Stimulated activated CD8-positive, alpha-beta memory T cell treated with anti-CD3 and anti-CD28 coated beads, Interleukin-2, amount 100 ng/mL, for 48 hours (primary cell): ENCODE measurements at regions not wholly inside any gene's neighbourhood (a gene's known extent, or its start where the extent isn't known, plus 50 kb on each side); places are given as distances from the start of the nearest gene placed in this dataset.
"Not testable (repeated sequence)": the region's sequence is repeated elsewhere in the genome, so short reads cannot be mapped to it uniquely, and the experiment has no call there.

ENCODE experiments used
- DNase-seq, 2 donors: peaks; one replicate each; pipeline ENCODE4 v3.0.0-alpha.2; 2020; ENCODE audit warnings: low read depth in 2 of 2

DNA sequence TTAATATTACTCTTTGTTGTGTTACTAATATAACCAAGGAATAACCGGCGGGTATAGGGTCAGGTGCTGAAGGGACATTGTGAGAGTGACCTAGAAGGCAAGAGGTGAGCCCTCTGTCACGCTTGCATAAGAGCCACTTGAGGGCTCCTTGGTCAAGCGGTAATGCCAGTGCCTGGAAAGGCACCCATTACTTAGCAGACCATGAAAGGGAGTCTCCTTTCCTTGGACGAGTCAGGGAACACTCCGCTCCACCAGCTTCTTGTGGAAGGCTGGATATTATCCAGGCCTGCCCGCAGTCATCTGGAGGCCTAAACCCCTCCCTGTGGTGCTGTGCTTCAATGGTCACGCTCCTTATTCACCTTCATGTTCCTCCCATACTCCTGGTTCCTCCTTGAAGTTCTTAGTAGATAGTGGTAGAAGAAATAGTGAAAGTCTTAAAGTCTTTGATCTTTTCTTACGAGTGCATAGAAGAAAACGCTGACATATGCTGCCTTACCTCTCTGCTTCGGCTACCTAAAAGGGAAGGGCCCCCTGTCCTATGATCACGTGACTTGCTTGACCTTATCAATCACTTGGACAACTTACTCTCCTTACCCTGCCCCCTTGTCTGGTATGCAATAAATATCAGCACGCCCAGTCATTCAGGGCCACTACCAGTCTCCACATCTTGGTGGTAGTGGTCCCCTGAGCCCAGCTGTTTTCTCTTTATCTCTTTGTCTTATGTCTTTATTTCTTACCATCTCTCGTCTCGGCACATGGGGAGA, 59.6 kb upstream of the DMRTB1 start:
- not testable (repeated sequence) for DNase-seq

DNA sequence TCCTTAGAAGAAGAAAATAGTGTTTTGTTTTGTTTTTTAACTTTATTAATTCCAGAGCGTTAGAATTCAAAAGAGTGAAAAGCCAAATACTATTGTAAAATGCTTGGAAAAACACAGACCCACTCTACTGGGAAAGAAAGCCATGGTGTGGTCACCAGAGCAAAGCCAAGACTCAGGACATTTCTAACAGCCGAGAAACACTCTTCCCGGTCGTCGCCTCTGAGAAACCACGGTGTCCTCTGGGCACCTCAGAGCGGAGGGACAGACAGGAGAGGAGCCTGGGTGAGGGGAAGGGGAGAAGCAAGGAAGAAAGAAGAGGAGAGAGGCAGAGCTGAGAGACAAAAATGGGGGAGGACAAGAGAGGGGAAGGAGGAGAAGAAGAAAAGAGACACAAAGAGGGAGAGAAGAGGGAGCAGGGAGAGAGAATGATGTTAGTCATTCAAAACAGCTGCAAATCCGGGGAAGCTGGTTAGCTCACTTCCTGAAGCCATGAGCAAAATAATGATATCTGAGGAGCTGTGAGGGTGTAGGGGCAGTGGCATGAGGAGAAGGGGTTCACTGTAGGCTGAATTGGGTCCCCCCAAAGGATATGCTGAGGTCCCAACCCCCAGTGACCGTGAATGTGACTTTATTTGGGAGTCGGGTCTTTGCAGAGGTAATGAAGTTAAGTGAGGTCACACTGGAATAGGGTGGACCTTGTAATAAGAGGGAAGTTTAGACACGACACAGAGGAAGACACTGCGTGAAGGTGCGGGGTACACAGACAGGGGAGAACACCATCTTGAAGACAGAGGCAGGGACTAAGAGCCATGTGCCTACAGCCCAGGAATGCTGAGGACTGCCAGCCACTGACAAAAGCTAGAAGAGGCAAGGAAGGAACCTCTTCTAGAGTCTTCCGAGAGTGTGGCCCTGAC, 58.2 kb upstream of the DMRTB1 start:
- no peak for DNase-seq

DNA sequence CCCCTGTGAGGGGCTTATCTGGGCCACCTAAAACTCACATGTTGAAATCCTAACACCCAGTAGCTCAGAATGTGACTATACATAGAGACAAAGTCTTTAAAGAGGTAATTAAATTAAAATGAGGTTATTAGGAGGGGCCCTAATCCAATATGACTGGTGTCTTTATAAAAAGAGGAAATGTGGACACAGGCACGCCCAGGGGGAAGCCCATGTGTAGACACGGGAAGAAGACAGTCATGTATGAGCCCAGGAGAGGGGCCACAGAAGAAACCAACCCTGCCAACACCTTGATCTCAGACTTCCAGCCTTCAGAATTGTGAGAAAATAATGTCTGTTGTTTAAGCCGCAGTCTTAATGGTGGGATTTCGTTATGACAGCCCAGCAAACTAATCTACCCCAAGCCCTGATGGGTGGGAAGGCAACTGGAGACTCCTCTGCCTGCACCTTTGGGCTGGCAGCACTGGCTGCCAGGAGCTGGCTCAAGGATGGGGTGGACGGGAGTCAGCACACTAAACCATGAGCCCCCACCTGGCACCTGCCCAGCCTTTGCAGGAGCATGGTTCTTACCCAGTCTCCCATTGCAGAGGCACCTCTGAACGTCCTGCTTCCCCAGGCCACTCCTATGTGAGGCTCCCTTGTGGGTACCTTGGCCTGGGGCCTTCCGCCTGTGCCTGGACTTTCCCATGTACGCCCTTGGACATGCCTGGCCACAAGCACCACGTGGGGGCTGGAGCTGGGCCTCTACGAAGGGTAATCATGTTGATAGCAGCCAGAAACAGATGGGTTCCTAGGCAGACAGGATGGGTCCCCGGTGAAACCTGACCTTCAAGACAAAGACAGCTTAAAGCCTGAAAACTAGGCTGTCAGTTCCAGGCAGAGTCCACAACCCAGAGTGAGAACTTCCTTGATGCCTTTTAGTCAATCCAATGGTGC, 57.1 kb upstream of the DMRTB1 start:
- DNase-seq, result no peak

DNA sequence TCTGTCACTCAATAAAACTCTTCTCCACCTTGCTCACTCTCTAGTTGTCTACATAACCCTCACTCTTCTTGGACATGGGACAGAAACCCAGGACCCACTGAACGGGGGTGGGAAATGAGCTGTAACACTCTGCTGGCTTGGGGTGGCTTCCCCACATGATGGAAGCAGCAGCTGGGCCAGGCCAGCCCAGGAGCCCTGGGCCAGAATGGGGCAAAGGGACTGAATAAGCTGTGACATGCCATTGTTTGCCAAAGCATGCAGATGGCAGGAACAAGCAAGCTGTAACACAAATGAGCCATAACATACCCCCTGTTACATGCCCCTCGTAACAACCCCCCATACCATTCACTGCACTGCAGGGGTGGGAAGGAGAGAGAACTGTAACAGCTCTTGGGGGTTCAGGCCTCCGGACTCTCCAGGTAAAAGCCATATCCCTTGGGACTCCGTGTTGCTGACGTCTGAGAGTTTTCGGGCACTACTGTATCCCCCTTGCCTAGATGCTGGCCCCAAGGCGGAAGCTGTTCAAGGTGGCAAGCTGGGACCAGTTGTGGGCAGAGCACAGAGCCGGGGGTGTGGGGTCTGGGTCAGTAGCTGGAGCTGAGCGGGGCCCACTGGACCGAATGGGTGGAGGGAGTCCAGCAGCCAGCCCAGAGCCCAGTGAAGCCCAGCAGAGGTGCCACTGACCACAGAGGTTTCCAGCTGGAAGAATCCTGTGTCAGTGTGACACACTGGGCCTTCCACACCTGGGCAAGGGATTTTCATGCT, 56.1 kb upstream of the DMRTB1 start:
- no peak for DNase-seq

DNA sequence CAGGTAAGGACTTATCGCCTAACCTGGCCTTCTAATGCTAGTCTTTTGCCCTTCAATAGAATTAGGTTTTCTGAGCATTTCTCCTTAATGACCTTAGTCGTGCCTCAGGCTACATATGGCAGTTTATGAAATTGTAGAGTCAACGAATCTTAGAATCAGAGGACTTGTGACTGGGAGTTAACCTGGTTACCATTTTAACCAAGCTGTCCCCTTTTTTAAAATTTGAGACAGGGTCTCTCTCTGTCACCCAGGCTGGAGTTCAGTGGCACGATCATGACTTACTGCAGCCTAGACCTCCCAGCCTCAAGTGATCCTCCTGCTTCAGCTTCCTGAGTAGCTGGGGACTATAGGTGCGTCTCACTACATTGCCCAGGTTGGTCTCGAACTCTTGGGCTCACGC, 53.5 kb upstream of the DMRTB1 start:
- DNase-seq, result no peak

DNA sequence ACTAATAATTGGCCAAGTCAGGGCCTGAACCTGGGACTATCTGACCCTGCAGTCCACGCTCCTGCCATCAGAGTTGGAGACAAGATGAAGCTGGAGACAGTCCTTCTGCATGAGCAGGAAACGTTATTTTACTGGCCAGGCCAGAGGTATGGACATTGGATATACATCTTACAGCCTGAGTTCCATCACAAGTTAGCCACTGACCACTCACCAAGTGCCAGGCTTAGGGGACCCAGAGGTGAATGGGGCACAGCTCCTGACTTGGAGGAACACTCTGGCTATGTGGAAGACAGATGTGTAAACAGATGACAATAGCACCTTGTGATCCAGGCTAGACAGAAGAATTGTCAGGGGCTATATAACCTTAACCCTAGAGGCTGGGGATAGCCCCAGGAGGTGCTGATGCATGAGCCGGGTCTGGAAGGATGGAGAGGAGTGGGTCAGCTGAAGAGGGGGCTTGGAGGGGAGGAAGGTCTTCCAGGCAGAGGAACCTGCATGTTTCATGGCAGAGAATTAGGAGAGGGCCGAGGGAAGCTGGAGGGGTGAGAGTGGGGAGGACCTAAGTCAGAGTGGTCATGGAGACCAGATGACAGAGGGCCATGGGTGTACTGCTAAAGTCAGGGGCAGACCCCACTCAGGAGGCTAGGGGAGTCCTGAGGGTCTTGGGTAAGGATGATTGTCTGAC, 52.5 kb upstream of the DMRTB1 start:
- DNase-seq, result no peak

DNA sequence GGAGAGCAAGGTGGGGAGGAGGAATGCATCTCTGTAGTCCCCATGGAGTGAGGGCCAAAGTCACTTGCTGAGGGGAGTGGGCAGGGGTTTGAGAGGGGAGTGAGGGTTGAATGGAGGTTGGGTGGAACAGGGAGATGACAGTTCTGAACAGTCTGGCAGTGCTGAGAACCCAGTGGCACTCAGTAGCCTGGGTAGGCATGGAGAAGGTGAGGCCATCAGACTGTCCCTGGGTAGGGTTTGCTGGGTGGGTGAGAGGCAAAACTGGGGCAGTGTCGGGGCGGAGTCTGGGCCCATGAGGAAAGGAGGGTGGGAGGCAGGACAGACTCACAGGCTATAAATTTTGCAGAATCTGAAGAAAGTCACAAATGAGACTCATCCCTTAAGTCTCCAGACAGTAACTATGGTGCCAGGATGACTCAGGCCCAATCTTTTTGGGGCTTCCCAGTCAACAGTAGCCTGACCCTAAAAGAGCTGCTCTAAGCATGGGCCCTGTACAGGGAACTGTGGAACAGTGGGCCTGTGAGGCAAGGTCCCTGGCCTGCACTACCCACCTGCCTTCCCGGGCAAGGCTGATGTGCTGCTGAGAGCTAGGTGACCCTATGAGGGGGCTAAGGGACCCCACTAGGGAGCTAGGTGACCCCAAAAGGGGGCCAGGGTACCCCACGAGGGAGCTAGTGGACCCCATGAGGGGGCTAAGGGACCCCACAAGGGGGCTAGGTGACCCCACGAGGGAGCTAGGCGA, 51.0 kb upstream of the DMRTB1 start:
- DNase-seq, result no peak

DNA sequence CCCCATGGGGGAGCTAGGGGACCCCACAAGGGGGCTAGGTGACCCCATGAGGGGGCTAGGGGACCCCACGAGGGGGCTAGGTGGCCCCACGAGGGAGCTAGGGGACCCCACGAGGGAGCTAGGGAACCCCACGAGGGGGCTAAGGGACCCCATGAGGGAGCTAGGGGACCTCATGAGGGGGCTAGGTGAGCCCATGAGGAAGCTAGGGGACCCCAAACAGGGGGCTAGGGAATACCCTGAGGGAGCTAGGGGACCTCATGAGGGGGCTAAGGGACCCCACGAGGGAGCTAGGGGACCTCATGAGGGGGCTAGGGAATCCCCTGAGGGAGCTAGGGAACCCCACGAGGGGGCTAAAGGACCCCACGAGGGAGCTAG, 50.5 kb upstream of the DMRTB1 start:
- no peak for DNase-seq

DNA sequence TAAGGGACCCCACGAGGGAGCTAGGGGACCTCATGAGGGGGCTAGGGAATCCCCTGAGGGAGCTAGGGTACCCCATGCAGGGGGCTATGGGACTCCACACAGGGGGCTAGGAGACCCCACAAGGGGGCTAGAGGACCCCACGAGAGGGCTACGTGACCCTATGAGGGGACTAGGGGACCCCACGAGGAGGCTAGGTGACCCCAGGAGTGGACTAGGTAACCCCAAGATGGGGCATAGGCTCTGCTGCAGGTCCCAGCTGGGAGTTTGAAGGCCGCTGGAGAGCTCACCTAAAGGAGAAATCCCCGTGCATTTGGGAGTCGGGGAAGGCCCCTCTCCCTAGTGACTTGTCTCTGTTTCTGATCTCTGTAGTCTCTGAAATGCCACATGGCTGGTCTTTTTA, 50.0 kb upstream of the DMRTB1 start:
- DNase-seq, result no peak
